Adrenal gland (tissue), 5 donors: ENCODE measurements at regions not wholly inside any gene's neighbourhood (a gene's known extent, or its start where the extent isn't known, plus 50 kb on each side); places are given as distances from the start of the nearest gene placed in this dataset.

Source experiments
- POLR2A ChIP-seq, 2 donors: fragments of 450-650 bp; IDR thresholded peaks; one replicate each; pipeline ENCODE4 v1.6.1; 2017; ENCODE audit warnings: antibody characterized with exemption in 2 of 2, mild to moderate bottlenecking in 2 of 2, moderate library complexity in 1 of 2
- TF ChIP-seq, protein P1 (sequence below), 6 experiments: fragments of 450-650 bp in 4 of 6; fragments of 200-600 bp in 2 of 6; sonication (generic) in 1 of 6; IDR thresholded peaks; 1 replicate in 5 of 6; 2 replicates in 1 of 6; pipeline versions ENCODE4 v1.5.1 to v1.8.0; 2016 to 2021; ENCODE audit warnings: antibody characterized with exemption in 6 of 6, mild to moderate bottlenecking in 2 of 6, moderate library complexity in 1 of 6
- donor health status: DM: no; HTN: no; CAD: no.

- TF ChIP-seq, protein P1, sequence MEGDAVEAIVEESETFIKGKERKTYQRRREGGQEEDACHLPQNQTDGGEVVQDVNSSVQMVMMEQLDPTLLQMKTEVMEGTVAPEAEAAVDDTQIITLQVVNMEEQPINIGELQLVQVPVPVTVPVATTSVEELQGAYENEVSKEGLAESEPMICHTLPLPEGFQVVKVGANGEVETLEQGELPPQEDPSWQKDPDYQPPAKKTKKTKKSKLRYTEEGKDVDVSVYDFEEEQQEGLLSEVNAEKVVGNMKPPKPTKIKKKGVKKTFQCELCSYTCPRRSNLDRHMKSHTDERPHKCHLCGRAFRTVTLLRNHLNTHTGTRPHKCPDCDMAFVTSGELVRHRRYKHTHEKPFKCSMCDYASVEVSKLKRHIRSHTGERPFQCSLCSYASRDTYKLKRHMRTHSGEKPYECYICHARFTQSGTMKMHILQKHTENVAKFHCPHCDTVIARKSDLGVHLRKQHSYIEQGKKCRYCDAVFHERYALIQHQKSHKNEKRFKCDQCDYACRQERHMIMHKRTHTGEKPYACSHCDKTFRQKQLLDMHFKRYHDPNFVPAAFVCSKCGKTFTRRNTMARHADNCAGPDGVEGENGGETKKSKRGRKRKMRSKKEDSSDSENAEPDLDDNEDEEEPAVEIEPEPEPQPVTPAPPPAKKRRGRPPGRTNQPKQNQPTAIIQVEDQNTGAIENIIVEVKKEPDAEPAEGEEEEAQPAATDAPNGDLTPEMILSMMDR (IDR thresholded peaks at IDR 0.05): no peak
- no peak for TF ChIP-seq POLR2A (IDR thresholded peaks at IDR 0.05)
Observed at GRCh38 chr7:101728128-101728527, 89.3 kb upstream of the CUX1 start.
